ENCODE measurements at regions not wholly inside any gene's neighbourhood (a gene's known extent, or its start where the extent isn't known, plus 50 kb on each side); places are given as distances from the start of the nearest gene placed in this dataset.

DNA sequence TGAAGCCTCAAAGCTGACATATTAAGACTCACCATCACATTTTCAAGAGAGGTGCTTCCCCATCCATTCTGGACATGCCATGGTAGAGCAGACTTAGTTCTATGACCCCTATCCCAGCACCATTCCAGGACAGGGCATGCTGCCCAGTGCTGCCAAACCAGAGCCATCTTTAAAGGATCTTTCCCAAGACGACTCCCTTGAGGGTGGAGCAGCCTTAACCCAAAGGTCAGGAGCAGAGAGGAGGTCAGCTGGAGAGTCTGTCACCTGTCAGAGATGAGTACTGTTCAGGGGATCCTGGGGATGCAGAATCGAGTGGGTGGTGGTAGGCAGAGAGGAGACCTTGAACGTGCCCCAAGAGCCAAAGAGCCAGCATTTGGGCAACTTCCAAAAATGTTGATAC, 459.8 kb downstream of the STK39 start:
- POLR2A ChIA-PET: no interaction called here
- CTCF ChIA-PET: no interaction called here
- Histone ChIP-seq H3K4me1 (ENCODE audit: control insufficient read depth, insufficient read depth, low read length) (no peaks in the 10 kb centered on the region), H3K27ac (ENCODE audit: low read length) (no peak overlapping the region), H3K27me3 (ENCODE audit: control insufficient read depth, insufficient read depth, low read length) (no peaks in the 10 kb centered on the region), H3K4me3 (ENCODE audit: low read depth in 2 of 2, low read length in 2 of 2) (no peak overlapping the region), H3K9me3 (ENCODE audit: control insufficient read depth, insufficient read depth, low read depth, low read length) (no peaks in the 10 kb centered on the region), H3K36me3 (ENCODE audit: control insufficient read depth, insufficient read depth, low read length) (no peaks in the 10 kb centered on the region)
- DNase-seq (ENCODE audit: low read depth, low spot score): no peak
- no peak for ATAC-seq
- no TSS peak for BruUV-seq (replicated peaks)
- in situ Hi-C loops (cut with HindIII; ENCODE audit: low pct_unique_long_range_greater_than_20kb, low sequenced_read_pairs): no loop called here
- intact Hi-C loops (cut with micrococcal nuclease; ENCODE audit: unreplicated experiment): no loop called here
- TF ChIP-seq, protein P1, sequence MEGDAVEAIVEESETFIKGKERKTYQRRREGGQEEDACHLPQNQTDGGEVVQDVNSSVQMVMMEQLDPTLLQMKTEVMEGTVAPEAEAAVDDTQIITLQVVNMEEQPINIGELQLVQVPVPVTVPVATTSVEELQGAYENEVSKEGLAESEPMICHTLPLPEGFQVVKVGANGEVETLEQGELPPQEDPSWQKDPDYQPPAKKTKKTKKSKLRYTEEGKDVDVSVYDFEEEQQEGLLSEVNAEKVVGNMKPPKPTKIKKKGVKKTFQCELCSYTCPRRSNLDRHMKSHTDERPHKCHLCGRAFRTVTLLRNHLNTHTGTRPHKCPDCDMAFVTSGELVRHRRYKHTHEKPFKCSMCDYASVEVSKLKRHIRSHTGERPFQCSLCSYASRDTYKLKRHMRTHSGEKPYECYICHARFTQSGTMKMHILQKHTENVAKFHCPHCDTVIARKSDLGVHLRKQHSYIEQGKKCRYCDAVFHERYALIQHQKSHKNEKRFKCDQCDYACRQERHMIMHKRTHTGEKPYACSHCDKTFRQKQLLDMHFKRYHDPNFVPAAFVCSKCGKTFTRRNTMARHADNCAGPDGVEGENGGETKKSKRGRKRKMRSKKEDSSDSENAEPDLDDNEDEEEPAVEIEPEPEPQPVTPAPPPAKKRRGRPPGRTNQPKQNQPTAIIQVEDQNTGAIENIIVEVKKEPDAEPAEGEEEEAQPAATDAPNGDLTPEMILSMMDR (IDR thresholded peaks at IDR 0.05): no peak
- TF ChIP-seq, protein P2, sequence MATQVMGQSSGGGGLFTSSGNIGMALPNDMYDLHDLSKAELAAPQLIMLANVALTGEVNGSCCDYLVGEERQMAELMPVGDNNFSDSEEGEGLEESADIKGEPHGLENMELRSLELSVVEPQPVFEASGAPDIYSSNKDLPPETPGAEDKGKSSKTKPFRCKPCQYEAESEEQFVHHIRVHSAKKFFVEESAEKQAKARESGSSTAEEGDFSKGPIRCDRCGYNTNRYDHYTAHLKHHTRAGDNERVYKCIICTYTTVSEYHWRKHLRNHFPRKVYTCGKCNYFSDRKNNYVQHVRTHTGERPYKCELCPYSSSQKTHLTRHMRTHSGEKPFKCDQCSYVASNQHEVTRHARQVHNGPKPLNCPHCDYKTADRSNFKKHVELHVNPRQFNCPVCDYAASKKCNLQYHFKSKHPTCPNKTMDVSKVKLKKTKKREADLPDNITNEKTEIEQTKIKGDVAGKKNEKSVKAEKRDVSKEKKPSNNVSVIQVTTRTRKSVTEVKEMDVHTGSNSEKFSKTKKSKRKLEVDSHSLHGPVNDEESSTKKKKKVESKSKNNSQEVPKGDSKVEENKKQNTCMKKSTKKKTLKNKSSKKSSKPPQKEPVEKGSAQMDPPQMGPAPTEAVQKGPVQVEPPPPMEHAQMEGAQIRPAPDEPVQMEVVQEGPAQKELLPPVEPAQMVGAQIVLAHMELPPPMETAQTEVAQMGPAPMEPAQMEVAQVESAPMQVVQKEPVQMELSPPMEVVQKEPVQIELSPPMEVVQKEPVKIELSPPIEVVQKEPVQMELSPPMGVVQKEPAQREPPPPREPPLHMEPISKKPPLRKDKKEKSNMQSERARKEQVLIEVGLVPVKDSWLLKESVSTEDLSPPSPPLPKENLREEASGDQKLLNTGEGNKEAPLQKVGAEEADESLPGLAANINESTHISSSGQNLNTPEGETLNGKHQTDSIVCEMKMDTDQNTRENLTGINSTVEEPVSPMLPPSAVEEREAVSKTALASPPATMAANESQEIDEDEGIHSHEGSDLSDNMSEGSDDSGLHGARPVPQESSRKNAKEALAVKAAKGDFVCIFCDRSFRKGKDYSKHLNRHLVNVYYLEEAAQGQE (IDR thresholded peaks at IDR 0.05; ENCODE audit: insufficient read depth in 1 of 2, low read depth in 2 of 2, low read length in 1 of 2): no peak
- TF ChIP-seq TCF7L2 (IDR thresholded peaks at IDR 0.05; ENCODE audit: low read depth, low read length): no peak
- no peak for TF ChIP-seq SIN3A (IDR thresholded peaks at IDR 0.05; ENCODE audit: borderline replicate concordance, insufficient read depth, low read depth, low read length)
- no peak for TF ChIP-seq POLR2AphosphoS5 (IDR thresholded peaks at IDR 0.05; ENCODE audit: low read depth, low read length)

DNA sequence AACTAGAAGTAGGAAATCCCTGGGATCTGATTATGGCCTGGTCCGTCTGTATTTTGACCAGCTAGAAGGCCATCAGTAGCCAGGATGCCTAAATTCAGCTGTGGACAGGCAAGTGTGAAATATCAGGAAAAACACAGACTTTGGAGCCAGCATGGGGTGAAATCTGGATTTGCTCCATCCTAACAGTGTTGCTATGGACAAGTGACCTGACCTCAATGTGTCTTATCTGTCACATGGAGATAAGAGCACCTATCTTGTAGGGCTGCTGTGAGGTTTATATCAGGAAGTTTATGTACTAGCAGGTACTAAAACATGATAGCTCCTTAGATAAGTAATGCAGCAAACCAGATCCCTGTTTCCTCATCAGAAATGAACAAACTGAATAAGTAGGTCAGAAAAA, 460.4 kb downstream of the STK39 start:
- intact Hi-C loops (cut with micrococcal nuclease; ENCODE audit: unreplicated experiment) (no loop called here), in situ Hi-C loops (cut with HindIII; ENCODE audit: low pct_unique_long_range_greater_than_20kb, low sequenced_read_pairs) (no loop called here)
- TF ChIP-seq, protein P2 (IDR thresholded peaks at IDR 0.05; ENCODE audit: insufficient read depth in 1 of 2, low read depth in 2 of 2, low read length in 1 of 2): no peak
- no peak for TF ChIP-seq SIN3A (IDR thresholded peaks at IDR 0.05; ENCODE audit: borderline replicate concordance, insufficient read depth, low read depth, low read length)
- no peak for TF ChIP-seq POLR2AphosphoS5 (IDR thresholded peaks at IDR 0.05; ENCODE audit: low read depth, low read length)
- TF ChIP-seq, protein P1 (IDR thresholded peaks at IDR 0.05): no peak
- TF ChIP-seq TCF7L2 (IDR thresholded peaks at IDR 0.05; ENCODE audit: low read depth, low read length): no peak
- Histone ChIP-seq H3K27ac (ENCODE audit: low read length) (no peak overlapping the region), H3K27me3 (ENCODE audit: control insufficient read depth, insufficient read depth, low read length) (no peaks in the 10 kb centered on the region), H3K9me3 (ENCODE audit: control insufficient read depth, insufficient read depth, low read depth, low read length) (no peaks in the 10 kb centered on the region), H3K4me3 (ENCODE audit: low read depth in 2 of 2, low read length in 2 of 2) (no peak overlapping the region), H3K4me1 (ENCODE audit: control insufficient read depth, insufficient read depth, low read length) (no peaks in the 10 kb centered on the region), H3K36me3 (ENCODE audit: control insufficient read depth, insufficient read depth, low read length) (no peaks in the 10 kb centered on the region)
- DNase-seq (ENCODE audit: low read depth, low spot score) (no peak), ATAC-seq (no peak)
- ChIA-PET POLR2A (no interaction called here), CTCF (no interaction called here)
- no TSS peak for BruUV-seq (replicated peaks)
